SKM-1 treated with dmso at 0.1 percent for 144 hours (cell line): ENCODE measurements at regions not wholly inside any gene's neighbourhood (a gene's known extent, or its start where the extent isn't known, plus 50 kb on each side); places are given as distances from the start of the nearest gene placed in this dataset.

Experiments used
- DNase-seq: peaks from one replicate; lab custom pipeline; 2025; ENCODE audit not compliant: unreplicated experiment; lab: John Stamatoyannopoulos, UW

- DNase-seq = no peak
Measured at GRCh38 chr10:44675387-44675874, 235.7 kb upstream of the TMEM72 start.

GRCh38 chr10:44680764-44681163, 230.4 kb upstream of the TMEM72 start:
- no peak for DNase-seq

GRCh38 chr10:44682507-44682906, 228.6 kb upstream of the TMEM72 start:
- no peak for DNase-seq

- DNase-seq = no peak
Measured at GRCh38 chr10:44684661-44685060, 226.5 kb upstream of the TMEM72 start.

- no peak for DNase-seq
Measured at GRCh38 chr10:44685220-44685619, 225.9 kb upstream of the TMEM72 start.

DNA sequence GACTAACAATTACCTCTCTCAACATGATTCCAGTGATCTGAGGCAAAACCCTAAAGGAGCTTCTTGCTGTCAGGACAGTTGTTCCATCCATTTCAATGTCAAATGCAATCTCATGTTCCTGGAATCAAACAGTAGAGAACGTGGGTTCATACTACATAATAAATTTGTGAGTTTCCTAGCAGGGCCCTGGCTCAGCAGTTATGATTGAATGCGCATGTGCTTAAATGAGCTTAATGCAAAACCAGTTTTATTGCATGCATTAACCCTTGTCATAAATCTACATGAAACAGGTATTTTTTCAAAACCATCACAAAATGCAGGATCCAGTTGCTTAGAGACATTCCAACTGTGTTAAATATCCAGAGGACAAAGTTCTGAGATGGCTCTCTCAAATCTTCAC, 225.4 kb upstream of the TMEM72 start:
- DNase-seq = no peak

DNA sequence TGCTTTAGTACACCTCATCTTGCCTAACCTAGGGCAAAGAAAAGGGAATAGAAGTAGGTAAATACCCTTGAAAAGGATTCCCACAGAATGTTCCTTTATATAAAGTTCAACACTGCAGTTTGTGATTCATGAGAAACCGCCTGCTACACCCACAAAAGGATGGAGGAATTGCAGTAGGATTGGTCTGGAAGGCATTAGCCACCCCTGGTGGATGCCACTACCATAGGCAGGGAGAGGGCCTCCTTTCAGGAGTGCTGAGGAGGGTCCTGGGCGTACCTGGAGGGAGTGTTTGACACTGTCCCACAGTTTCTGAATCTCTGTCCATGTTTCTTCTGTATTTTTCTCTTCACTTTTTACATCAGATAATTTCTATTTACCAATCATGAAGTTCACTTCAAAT, 221.8 kb upstream of the TMEM72 start:
- DNase-seq = no peak

GRCh38 chr10:44696496-44696895, 214.6 kb upstream of the TMEM72 start:
- no peak for DNase-seq

DNA sequence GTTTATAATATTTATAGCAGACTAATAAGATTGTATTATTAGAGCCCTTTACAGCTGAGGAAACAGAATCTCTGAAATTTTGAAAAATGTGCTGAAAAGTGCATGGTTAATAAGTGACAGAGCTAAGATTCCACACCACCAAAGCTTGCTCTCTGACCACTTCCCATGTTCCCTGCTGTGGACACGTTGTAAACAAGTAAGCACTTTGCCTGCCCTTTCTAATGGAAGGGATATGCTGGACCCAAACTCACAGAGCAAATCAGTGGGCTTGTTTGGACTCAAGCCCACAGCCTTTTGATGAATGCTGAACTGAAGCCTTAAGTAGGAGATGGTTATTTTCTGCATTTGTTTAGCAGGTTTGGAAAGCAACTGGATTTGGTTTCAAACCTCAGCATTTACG, 214.0 kb upstream of the TMEM72 start:
- no peak for DNase-seq

DNA sequence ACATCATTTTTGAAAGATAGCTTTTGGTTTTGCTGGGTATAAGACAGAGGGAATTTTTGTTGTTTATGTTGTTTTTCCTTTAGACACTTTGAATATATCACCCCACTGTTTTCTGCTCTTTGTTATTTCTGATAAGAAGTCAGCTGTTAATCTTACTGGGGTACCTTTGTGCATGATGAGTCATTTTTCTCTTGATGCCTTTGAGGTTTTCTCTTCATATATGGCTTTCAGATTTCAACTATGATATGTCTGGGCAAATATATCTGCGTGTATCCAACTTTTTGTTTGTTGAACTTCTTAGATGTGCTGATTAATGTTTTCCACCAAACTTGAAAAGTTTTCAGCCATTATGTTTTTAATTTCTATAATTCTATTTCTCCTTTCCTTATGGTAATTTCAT, 208.6 kb upstream of the TMEM72 start:
- no peak for DNase-seq

DNA sequence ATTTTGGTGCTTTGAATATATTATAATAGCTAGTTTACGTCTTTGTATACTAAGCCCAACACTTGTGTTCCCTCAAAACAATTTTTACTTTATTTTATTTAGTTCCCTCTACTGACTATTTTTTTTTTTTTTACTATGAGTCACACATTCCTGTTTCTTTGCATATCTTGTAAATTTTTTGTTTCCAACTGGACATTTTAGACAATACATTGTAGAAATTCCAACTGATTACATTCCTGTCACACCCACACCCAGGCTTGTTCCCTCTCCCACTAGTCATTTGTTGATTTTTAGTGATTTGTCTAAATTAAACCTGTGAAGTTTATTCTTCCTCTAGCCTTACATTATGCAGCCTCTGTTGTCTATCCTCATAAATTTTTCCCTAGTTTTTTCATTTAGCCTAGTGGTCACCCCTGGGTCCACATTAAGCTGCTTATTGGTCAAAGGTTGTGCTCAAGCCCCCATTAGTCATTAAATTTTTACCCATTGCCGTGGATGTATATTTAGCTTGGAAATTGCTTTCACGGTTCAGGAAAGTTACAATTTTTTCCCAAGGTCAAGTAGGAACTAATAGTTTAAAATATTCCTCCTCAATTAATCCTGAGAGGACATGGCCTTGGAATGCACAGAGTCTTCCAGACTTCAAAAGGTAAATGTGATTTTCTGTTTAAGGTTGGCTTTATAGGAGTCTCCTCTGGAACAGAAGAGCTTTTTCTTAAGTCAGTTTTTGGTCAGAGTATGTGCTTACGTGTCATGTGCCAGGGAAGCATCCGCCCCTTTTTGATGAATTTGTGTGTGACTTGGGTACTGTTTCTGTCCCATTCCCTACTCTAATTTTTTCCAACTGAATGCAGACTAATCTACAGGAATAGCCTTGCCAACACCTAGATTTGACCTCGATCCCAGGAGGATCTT, 207.6 kb upstream of the TMEM72 start:
- DNase-seq = no peak

DNA sequence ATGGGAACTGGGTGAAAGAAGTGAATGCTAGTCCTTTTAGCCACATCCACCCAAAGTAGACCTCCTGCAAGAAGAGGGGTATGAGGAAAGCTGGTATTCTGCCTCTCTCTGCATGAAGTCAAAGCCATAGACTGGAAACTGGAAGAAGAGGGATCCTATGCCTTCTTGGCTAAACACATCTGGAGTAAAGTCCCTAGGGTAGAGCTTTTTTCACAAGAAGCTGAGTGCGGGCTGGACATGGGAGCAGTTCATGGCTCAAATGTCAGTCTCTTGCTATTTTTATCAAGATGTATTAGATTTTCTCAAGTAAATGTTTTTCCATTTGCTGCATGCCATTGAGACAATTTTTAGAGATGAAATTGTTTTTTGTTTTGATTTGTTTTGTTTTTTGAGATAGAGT, 206.5 kb upstream of the TMEM72 start:
- no peak for DNase-seq

DNA sequence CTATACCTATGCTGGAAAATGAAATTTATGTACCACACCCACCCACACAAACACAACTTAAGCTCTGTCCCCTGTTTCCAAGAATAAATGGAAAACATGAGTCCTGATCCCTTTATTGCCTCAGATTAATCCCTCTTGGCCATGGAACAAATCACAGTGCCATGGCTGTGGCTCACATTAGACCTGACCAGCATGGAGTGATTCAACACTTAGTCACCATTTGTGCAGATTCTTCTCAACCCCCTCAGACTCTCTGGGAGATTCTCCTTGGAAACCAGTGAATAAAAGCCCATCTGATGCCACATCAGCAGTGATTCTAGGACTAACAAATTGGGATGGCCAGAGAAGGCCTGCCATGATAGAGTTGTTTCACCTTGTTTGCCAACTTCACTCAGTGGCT, 204.4 kb upstream of the TMEM72 start:
- DNase-seq = no peak

GRCh38 chr10:44713307-44713706, 197.8 kb upstream of the TMEM72 start:
- no peak for DNase-seq

- no peak for DNase-seq
Measured at GRCh38 chr10:44714451-44714850, 196.7 kb upstream of the TMEM72 start.

DNA sequence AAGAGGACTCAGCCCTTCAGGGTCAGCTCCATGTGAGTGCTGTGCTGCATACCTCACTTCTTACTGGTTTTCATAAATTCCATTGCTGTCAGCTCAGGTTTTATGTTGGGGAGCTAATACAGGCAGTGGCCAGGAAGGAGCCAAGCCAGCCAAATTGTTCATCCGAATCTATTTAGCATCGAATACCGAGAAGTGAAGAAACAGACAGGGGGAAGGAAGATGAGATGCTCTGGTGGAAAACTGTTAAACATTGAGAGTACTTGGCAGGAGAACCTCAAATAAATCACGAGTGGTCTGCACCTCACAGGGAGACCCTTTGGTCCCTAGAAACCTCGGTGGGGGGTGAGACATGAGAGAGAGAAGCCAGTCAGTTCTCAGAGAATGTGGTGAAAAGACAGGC, 196.0 kb upstream of the TMEM72 start:
- no peak for DNase-seq

GRCh38 chr10:44716470-44717015, 194.6 kb upstream of the TMEM72 start:
- DNase-seq = no peak

- peak; percentile 45 for DNase-seq
Measured at GRCh38 chr10:44723082-44723481, 188.1 kb upstream of the TMEM72 start.

DNA sequence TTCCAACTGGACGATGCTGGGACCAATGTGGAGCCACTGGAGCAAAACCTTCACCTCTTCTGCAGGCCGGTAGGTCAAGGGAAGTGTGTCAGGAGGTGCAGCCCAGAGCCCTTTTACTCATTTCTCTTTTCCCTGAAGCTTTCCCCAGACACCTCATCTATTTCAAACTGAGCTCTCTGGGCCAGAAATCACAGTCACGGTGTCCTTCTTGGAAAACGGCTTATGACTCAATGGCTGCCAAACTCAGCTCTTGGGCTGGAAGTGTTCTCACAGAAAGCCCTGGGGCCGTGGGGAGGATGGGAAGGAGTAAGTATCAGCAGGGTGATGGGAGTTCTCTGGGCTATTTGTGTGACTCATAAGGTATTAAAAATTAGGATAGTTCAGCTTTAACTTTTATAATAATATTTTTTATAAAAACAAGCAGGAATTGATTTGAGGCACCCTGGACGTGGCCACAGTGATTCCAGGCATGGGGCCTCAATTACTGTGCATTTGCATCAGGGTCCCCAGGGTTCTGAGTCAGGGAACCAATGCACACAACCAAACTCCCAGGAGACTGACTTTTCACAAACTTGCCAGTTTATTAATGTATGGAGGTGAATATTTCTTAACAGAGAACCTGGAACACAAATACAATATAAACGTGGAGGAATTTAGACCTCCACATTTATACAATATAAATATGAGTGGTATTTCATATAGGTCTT, 187.4 kb upstream of the TMEM72 start:
- DNase-seq = no peak

DNA sequence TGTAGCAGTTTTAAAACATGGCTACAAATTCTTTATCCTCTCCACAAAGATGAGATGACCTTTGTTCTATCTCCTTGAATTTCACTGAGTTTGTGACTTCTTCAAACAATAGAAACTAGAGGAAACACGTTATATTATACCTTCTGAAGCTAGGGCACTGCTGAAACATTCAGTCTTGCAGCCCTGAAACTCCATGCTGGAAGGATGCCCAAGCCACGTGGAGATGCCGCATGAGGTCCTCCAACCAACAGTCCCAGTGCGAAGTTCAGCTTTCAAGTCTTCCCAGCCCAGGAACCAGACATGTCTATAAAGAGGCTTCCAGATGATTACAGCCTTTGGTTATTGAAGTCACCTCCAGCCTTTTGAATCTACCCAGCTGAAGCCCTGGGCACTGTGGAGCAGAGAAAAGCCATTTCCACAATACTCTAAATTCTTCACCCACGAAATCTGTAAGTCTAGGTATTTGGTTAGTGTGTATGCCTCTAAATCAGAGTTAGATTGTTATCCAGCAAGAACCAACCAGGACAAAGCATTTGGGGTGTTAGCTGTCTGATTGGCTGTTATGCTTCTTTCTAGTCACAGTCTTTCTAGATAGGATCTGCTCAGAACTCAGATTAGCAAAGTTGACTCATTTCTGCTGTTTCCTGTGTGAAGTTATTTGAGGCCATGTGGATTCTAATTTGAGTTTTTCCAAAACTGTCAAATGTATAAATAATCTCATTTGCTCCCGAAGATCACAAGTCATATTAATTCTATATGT, 186.5 kb upstream of the TMEM72 start:
- DNase-seq = no peak

DNA sequence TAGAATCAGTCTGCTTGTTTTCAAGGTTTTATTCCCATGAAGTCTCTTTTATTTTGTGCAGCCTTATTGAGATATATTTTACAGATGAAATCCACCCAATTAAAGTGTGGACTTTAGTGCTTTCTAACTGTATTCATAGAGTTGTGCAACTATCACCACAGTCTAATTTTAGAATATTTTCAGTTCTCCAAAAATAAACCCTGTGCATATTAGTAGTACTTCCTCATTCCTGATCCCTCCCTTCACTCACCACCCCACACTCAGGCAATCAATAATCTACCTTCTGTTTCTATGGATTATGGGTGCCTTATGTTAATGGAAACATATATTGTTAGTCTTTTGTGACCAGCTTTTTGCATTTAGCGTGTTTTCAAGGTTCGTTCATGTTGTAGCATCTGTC, 185.7 kb upstream of the TMEM72 start:
- peak; percentile 89 for DNase-seq
